GM12874 (cell line): ENCODE measurements at regions not wholly inside any gene's neighbourhood (a gene's known extent, or its start where the extent isn't known, plus 50 kb on each side); places are given as distances from the start of the nearest gene placed in this dataset.

Source experiments
- TF ChIP-seq, protein P1 (sequence below): IDR thresholded peaks from 2 replicates; pipeline ENCODE4 v1.5.1; 2011; ENCODE audit warnings: low read depth, mild to moderate bottlenecking, control low read depth, low read length, moderate library complexity; ENCODE audit not compliant: insufficient read depth

DNA sequence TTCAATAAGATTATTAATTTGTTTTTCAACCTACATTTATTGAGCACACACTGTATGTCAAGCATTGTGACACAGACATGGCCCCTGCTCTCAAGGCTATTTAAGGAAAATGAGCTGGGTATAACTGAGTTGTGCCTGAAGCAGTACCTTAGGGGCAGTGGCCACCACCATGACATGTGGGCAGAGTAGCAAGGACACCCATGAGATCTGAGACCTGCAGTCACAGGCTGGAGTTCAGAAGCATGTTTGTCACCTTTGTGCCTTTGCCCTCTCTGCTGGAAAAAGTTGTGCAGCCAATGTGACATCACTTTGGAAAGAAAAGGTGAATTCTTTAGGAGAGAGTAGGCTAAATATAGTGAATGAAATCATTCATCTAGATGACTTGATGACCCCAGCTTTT is 501.3 kb downstream of the BCOR start:
- TF ChIP-seq, protein P1, sequence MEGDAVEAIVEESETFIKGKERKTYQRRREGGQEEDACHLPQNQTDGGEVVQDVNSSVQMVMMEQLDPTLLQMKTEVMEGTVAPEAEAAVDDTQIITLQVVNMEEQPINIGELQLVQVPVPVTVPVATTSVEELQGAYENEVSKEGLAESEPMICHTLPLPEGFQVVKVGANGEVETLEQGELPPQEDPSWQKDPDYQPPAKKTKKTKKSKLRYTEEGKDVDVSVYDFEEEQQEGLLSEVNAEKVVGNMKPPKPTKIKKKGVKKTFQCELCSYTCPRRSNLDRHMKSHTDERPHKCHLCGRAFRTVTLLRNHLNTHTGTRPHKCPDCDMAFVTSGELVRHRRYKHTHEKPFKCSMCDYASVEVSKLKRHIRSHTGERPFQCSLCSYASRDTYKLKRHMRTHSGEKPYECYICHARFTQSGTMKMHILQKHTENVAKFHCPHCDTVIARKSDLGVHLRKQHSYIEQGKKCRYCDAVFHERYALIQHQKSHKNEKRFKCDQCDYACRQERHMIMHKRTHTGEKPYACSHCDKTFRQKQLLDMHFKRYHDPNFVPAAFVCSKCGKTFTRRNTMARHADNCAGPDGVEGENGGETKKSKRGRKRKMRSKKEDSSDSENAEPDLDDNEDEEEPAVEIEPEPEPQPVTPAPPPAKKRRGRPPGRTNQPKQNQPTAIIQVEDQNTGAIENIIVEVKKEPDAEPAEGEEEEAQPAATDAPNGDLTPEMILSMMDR: no peak

DNA sequence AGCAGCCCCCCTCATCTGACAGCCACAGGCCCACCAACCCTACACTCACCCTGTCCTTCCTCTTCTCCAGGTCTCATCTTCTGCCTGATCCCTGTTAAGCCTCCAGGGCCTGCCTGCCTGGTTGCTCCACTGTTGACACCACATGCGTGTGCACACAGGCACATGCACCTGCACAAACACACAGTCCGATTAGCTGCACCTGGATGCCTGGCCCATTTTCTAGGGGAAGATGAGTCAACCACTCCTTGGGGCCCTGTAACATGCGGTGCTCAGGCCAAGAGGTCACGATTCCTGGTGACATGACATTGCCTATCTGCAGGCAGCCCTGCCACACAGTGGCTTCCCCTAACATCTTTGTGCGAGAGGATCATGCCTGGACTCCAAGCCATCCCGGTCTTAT is 498.4 kb downstream of the BCOR start:
- TF ChIP-seq, protein P1: no peak

DNA sequence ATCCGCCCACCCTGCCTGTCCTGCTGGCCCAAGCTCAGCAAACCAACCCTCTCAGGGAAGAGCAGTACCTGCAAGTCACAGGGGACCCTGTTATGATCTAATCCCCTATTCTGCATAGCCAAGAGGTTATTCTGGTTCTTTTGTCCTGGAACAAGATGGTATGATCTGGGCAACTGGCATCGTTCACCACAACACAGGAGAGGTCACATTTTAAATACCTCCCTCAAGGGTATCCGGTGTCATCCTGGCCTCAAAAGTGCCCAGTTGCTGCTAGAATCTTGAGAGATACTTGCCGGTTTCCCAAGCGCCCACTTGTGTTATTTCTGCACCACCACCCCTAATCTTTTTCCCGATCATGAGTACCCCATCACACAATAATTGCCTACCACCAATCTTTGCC is 497.5 kb downstream of the BCOR start:
- TF ChIP-seq, protein P1: no peak

DNA sequence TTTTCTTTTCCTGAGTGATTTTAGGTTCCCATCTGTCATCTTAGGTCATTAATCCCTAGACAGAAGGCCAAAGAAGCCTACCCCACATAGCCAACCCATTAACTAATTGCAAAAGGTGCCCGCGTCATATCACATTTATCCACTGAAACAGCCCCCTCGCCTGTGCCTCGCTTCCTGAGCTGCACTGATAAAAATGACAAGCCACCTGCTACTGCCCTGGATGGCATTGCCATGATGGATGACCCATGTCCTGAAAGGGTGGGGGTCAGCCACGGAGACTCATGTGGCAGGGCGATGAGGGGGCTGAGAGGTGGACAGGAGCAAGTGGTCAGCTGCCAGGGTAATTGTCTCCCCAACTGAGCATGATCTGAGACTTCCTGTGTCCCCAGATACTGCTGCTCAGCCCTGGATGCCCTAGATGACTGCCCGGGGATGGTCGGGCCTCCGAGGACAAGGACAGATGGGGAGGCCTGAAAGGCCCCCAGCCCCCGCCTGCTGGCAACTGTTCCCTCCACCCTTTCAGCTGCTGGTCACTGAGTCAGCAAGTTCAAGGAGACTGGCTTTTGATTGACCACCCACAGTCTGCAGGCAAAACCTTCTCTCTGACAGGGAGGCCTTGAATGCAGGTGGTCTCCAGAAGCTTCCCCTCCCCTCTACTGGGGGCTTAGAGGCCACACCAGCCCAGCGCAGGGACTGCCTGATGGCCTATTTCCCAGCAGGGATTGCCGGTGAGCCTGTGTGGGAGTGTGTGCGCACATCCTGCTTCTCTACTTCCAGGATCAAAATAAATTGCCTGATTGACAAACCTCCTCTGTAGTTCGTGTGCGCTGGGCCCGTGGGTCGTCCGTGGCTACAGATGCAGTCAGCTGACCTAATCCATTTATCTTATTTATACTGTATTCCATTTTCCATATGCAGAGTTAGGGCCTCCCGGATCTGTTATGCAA is 496.3 kb downstream of the BCOR start:
- TF ChIP-seq, protein P1: no peak

DNA sequence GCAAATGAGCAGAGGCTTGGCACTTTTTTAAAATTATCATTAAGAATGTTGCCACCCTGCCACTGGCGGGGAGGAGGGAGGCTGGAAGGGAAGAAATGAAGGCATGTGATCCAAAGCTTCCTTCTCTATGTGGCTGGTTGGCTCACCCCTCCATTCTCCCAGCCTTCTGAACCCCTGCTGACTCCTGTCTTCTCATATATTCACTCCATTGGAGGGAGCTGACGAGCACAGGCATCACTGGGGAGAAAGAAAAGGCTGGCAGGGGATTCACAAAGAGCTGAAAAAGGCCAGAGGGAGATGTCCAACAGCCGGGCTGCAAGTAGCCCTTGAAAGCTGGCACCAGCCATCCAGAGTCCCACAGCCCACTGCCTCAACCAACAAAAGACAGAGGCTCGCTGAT is 495.6 kb downstream of the BCOR start:
- TF ChIP-seq, protein P1: no peak

DNA sequence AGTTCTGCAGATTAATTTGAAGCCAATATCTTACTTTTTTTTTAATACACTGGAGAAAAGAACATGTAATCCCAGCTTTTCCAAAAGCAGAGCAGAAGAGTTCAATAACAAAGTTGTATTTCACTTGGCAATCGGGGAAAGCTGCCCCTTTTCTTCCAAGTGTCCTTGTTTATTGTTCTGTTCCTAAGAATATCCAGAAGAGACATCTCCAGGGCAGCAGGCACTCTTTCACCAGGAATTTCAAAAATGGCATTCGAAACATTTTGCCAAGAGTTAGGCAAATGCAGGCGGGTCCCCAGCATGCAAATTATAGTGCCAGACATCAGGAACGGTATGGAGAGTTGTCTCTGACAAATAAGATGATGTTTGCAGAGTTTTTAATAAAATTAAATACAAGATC is 494.5 kb downstream of the BCOR start:
- TF ChIP-seq, protein P1: no peak

DNA sequence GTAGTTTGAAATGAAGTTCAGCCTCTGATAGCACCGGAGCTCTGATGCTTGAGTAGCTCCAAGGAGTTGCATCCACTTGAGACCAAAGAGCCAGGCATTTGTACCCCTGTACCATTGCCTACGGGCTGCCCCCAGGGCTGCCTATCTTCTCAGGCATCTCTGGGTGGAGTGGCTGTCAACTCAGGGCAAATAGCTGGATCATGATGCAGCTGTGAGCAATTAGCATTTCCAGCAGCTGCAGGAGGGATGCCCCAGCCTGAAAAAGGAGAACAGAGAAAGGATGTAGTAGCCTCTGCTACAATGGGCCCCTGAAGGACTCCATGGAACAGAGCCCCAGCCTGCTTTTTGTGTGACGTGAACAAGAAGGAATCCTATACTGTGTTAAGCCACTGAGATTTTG is 492.6 kb downstream of the BCOR start:
- TF ChIP-seq, protein P1: no peak
